ENCODE measurements at regions not wholly inside any gene's neighbourhood (a gene's known extent, or its start where the extent isn't known, plus 50 kb on each side); places are given as distances from the start of the nearest gene placed in this dataset.

DNA sequence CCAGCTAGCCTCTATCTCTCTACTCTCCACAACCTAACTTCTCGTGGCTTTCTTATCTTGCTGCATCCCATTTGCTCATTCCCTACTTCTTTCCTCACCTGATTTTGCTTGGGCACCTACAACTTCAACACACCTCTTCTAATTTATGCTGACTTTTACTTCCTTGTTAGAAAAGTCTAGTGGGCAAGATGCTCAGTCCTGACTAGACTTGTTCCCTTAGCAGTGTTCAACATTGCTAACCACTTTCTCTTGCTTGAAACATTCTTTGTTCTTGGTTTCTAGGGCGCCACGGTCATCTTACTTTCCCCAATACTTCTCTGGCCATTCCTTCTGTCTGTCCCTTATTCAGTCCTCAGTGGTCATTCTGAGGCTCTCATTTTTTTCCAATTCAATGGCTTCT lies 454.7 kb upstream of the CWC22 start:
- DNase-seq (ENCODE audit: low read depth), result no peak

DNA sequence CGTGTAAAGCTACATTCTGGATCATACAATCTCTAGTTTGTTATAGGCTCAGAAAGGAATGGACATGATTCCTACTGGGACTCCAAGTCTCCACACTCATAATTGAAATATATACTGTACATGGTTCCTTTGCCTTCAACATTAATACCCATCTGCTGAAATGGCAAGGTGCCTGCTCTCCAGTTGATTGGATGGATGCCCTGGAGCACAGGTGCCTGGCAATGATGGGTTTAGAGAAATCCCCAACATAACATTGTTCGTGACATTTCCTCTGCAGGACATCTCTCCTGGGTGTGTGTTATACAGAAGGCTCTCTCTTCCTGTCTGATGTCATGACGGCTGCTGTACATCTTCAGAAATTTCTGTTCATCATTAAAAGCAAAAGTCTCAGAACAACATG lies 449.7 kb upstream of the CWC22 start:
- no peak for DNase-seq (ENCODE audit: low read depth)

DNA sequence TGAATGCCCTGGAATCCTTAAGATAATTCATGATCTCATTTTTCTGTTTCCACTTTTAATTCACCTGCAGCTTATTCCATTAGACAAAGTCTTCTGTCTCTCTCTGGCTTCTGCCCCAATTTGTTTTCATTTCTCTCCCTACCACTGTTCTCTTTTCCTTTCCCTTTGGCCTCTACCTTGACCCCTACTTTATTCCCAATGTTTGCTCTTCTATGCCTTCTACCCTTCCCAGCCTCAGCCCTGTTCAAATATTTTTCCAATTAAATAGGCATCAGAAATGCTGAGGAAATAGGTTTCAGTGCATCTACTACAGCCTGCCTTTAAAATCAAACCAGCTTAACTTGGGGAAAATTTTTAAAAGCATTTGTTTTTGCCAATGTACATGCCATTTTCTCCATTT lies 443.7 kb upstream of the CWC22 start:
- DNase-seq (ENCODE audit: low read depth), result no peak

DNA sequence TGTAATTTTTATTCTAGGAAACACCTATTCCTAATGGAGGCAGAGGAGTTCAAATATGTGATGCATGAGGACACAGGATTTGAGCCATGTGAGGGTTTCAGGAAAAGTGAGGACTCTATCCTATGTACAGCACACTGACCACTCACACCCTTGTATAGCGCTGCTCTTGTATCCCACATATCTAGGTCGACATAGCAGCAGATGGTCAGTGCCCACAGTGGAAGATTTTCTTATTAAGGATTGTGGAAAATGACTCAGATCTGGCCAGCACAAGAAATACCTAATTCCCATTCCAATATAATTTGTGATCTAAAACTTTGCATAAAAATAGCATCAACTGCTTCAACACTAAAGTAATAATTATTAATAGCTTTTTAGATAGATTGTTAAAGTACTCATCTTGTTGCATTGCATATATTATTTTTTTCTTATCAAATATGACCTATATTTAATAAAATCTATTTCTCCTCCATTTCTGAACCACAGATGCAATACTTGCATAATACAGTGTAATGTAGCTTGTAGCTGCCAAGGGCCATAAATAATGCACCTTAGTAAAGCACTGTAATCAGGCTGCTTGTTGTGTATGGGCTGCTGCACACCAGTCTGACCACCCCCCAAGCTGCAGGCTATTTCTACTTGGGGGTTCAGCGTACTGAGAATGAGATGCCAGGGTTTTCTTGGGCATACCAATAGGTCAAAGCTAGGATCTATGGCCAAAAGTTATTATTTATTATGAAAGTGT lies 442.2 kb upstream of the CWC22 start:
- DNase-seq (ENCODE audit: low read depth), result no peak

DNA sequence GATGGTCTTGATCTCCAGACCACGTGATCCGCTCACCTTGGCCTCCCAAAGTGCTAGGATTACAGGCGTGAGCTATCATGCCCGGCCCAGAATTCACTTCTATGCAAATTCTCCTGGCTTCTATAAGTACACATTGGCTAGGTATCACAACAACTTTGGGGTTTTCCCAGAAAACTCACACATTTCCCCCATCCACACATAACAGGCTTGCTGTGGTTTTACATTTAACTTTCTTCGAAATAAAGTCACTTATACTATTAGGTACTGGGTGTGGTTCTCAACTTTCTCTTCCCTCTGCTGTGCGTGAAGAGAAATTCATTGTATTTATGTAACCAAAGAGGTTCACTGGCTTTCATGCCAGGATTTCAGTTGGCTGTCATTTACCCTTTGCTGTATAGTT lies 439.4 kb upstream of the CWC22 start:
- DNase-seq (ENCODE audit: low read depth), result no peak

DNA sequence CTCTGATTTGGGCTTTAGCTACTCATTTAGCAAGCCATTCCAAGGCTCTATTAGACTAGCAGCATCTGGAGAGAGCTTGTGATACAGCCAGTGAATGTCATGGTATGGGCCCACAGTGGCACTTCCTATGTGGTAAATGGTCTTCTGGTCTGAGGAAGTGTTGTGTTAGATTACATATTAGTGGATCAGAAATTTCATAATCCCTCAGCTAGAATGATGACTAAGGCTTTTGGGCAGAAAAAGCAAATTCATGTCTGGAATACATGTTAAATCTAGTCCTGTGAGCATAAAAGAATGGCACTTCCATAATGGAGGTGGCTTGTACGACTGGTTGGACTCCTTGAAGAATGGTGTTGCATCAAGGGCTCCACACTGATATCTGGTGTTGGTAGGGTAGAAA lies 436.8 kb upstream of the CWC22 start:
- no peak for DNase-seq (ENCODE audit: low read depth)

DNA sequence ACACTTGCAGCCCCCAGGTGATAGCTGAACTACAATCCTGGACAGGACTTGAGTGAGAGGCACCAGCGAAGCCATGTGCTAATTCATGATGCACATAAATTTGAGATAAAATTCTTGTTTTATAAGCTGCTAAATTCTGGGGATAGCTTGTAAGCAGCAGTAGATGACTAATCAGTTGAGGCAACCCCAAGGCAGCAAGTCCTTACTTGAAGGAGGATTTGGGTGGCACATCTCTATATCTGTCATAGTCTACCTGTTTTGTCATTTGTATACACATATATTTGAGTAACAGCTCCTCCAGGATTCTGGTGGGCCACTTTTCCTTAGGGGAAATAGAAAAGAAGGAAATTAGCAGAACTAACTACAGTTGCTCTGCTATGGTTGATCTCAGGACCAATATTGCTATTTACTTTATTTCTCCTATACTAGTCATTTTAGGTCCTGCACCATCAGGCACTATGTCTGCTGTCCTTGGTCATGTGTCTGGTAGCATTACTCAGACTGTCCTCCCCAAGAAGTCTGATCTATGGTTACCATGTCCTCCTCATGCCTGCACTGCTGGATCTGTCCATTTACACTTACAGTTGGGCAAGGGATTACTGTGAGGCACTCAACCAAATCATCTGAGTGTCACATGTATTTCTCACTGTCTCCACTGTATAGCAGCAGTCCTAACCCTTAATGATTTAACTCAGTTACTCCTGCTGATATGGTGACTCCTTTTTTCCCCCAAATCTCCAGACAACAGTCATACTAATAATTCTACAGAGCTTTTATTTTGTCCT lies 436.0 kb upstream of the CWC22 start:
- DNase-seq (ENCODE audit: low read depth), result no peak

DNA sequence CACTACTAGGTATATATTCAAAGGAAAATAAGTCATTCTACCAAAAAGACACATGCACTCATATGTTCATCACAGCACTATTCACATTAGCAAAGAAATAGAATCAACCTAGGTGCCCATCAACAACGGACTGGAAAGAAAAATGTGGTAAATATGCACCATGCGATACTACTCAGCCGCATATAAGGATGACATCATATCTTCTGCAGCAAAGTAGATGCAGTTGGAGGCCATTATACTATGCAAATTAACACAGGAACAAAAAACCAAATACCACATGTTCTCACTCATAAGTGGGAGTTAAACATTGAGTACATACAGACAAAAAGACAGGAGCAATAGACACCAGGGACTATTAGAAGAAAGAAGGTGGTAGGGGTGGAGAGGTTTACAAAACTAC lies 412.1 kb upstream of the CWC22 start:
- no peak for DNase-seq (ENCODE audit: low read depth)

DNA sequence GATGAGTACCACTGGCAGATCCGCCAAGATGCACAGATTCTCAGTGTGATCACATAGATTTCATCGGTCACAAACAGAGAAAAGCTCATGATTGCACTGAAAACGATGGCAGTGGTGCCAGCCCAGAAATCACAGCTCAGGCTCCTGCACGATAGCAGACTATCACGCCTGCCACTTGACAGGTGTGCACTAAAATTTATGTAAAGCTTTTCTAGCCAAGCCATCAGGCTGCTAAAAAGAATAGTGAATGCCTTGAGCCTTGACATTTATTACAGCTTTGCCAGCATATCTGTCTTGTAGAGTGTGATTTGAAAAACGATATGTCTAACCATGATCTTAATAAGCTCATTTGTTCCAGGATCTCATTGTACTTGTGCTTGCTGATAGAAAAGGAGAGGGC lies 409.5 kb upstream of the CWC22 start:
- no peak for DNase-seq (ENCODE audit: low read depth)

DNA sequence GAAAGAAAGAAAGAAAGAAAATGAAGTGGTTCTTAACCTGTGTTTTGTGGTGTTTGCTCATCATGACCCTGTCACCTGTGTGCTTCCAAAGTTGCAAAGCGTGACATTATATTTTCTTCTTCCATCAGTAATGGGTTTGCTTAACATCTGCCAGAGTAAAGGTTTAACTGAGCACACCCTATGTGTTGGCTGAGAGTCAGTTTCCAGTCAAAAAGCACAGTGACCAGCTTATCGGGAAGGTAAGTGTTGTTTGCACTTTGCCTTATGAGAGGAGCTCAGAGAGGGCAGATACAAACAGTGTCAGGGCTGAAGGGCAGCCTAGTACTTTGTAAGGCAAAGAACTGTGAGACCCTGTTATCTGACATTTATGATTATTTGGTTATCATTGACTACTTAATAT lies 406.2 kb upstream of the CWC22 start:
- no peak for DNase-seq (ENCODE audit: low read depth)

DNA sequence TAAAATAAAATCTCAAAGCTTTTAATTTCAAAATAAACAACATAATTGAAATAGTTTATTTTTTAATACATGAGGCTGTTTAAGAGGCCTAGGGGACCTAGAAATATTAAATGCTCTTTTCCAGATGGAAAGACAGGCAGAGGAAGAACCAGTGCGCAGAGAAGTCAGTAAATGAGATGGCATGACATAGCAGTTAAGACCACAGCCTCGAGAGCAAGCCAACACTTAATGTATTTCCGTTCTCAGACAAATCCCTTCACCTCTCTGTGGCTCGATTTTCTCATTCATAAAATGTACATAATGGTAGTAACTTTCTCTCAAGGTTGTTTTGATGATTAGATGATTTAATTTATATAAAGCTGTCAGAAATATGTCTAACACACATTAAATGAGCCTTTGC lies 405.1 kb upstream of the CWC22 start:
- no peak for DNase-seq (ENCODE audit: low read depth)

DNA sequence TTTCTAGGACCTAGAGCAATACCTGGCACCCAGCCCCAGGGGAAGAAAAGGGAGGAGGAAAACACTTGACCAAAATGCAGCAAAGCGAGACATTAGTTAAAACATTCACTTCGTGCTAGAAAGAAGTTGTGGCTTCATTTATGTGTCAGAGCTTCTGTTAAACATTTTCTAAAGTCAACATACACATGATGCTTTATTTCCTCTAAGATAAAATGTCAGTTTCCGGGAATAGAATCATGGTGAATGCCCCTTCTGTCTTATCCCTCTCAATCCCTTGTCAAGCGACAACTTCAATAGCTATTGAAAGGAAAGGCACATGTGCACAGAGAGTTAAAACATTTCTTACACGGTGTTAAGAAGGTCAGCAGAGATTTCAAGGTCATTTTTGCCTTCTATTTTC lies 404.6 kb upstream of the CWC22 start:
- no peak for DNase-seq (ENCODE audit: low read depth)

DNA sequence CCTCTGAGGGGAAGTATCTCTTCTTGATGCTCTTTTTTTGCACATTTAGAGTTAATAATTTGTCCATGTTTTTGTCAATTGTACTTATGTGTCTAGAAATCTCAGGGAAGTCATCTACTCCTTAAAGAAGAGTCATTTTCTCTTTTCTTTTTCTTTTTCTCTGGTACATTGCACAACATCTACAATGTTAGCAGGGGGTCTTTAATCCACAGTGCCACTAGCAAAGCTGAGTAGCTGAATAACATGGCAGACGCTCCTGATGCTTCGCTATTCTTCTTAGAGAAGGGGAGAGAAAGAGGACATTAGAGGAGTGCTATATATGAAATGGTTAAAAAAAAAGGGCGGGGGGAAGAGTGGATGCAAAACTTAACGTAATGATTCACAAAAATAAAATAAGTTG lies 399.6 kb upstream of the CWC22 start:
- DNase-seq (ENCODE audit: low read depth), result no peak

DNA sequence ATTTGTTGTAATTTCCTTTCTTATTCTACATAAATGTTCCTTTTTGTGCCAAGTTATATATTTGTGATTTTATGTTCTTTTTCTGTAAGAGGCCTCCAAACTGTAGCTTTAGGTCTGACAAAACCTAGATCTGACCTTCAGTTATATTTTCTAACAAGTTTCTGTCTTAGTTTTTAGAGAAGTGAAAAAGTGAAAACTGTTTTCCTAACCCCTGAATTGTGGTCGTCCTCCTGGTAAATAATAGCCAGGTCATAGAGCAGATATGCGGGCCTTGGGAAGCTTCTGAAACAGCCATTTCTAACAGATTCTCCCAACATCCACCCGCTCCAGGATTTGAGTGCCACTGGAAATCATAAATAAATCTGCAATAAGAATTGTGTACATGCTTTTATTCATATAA lies 398.4 kb upstream of the CWC22 start:
- no peak for DNase-seq (ENCODE audit: low read depth)

DNA sequence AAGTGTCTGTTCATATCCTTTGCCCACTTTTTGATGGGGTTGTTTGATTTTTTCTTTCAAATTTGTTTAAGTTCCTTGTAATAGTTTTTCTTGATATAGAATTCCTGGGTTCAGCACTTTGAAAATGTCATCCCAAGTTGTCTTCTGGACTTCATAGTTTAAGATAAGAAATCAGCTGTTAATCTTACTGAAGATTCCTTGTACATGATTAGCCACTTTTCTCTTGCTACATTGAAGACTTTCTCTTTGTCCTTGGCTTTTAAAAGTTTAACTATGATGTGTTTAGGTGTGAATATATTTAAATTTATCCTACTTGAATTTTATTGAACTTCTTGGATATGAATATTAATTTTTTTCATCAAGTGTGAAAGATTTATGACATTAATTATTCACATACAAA lies 387.2 kb upstream of the CWC22 start:
- no peak for DNase-seq (ENCODE audit: low read depth)

DNA sequence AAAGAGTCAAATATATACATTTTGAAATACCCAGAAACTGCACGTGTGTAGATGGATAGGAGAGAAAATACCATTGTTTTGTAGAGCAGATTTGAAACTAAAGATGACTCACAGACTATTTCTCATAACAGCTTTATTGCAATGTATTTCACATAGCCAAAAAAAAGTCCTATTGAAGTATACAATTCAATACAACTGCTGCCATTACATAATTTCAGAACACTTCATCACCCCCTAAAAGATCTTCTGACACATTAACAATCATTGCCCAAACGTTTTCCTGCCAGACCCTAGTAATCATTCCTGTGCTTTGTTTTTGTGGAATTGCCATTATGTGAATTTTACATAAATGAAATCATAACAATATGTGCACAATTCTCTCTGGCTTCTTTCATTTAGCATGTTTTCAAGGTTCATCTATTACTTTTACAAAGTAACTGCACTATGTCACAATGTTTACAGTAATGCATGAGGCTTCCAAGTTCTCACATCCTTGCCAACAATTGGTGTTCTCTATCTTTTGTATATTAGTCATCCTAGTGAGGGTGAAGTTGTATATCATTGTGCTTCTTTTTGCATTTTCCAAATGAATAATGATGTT lies 378.6 kb upstream of the CWC22 start:
- DNase-seq (ENCODE audit: low read depth), result peak; percentile 64

DNA sequence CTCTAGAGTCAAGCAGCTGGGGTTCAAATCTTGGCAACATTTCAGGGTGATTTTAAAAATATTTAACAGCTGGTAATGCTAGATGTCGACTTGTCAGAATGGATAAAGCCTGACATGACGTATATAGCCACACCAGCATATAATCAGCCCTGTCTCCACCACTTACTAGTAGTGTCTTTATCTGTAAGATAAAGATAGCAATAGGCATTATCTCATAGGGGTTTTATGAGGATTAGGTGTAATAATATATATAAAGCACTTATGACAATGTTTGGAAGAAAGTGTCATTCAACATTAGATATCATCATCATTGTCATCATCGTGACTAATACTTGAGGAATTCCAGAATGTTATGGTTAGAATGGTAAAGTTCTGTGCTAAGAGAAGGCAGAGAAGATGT lies 369.0 kb upstream of the CWC22 start:
- DNase-seq (ENCODE audit: low read depth), result no peak

DNA sequence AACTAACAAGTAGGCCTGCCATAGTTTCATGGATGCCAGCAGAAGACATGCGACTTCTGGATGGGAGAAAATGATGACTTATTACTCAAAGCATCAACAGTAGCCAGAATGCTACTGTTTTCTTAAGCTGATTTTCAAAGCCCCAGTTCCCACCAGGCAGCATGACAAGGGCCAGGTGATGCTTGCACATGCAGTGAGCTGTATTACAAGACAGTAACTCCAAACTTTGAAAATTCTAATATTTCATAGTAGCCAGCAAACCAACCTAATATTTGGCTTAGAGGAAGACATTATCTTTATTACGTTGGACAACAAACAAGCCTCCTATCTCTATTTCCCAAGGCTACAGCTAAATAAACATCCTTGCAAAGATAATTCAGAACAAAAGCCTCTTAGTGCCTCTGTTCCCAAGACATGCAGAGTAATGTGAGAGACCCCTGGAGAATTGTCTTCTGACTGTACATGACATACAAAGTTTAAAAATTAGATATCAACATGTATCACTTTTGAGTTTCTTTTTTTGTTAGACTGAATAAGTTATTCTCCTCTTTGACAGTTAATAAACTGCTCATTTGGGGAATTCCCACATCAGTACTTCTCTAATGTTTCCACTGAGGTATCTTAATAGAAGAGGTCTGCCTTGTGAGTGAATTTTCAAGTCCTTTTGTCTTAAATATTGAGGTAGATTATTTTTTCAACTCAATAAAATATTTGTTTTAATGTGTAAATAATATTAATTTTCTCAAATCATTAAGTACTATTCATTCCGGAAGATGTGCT lies 367.6 kb upstream of the CWC22 start:
- no peak for DNase-seq (ENCODE audit: low read depth)

DNA sequence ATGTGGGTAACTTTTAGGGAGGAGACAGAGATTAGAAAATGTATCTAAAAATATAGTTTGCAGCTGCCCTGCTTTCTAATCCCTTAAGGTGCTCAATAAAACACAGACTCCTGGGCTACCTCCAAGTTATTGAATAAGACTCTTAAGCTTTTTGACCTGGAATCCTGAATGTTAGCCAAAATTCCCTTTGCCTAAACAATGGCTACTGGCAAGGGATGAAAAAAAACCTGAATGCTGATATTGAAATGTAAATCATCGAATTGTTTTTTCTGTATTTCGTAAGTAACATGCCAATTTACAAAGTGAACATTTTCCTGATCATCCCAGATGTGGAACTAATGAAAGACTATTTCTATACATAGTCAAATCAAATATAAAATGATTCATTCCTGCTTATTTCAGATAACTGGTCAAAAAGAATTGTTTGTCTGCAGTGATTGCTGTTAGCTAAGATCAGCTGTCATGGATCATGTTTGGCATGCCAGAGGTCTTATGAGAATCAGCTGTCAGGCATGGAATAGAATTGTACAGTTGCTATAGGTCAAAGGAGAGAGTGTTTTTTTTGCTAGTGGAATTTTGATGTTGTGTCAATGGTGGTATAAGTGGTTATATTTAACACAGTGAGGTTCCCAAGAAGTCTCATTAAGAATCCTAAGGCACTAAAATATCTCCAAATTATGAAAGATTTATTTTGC lies 363.6 kb upstream of the CWC22 start:
- DNase-seq (ENCODE audit: low read depth), result no peak

DNA sequence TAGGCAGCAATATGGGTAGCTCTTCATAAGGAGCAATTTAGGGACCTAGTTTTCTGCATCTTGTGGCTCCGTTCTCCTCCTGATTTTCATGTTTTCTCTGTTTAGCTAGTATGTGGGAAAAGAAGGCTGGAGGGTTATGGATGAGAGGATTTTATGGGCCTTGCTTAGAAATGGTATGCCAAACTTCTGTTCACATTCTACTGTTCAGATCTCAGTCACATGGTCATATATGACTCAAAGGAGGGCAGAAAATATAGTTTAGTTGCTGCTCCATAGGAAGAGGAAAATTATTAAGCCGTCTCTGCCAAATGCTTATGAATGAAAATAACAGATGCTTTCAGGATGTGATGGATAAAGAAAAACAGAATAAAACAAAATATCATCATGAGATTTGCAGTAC lies 361.8 kb upstream of the CWC22 start:
- no peak for DNase-seq (ENCODE audit: low read depth)

DNA sequence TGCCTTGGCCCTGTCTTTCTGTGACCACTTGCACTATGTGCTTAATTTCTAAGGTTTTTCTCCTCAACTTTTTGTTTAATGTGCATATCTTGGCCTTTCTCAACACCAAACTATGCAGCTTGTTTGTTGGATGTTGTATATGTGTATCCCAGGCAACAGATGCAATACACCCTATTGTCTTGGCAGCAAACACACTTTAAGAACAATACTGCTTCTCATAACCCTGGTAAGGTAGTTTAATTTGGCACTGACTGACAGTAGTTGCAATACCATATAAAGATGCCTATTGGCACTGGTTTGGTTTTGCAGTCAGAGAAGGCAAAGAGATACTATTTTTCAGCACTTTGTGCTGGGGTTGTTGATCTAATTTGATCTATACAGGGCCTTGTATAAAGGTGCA lies 360.7 kb upstream of the CWC22 start:
- peak; percentile 12 for DNase-seq (ENCODE audit: low read depth)

DNA sequence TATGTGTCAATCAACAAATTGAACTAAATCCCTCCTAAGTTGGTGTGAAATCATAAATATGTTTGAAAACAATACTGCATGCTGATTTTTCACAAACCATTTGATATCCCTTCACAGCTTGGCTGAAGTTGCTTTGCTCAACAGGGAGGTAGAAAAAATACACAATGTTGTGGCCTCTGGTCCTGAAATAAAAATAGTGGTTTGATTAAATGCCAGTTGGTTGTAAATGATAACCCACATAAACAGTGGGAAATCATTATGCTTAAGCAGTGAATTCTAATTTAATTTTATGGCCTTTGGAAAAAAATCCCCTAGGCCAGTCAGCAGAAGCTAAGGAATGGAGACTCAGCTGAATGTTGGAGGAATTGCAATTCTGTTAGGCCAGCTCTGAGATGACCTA lies 359.4 kb upstream of the CWC22 start:
- no peak for DNase-seq (ENCODE audit: low read depth)
